Lung (tissue), 11 donors: ENCODE measurements at regions not wholly inside any gene's neighbourhood (a gene's known extent, or its start where the extent isn't known, plus 50 kb on each side); places are given as distances from the start of the nearest gene placed in this dataset.

Experiments
- ATAC-seq: fragments of 200-7000 bp; cut with Tn5 transposase; one replicate; pipeline ENCODE4 v1.9.1; 2020; ENCODE audit warnings: moderate number of reproducible peaks; ENCODE audit not compliant: insufficient read depth, low FRiP score
- DNase-seq, 3 donors: peaks; one replicate each; pipeline ENCODE4 v3.0.0-alpha.2; 2013 to 2017
- H3K27ac ChIP-seq, 2 donors: one replicate each; pipeline ENCODE4 v1.5.1; 2013; ENCODE audit warnings: mild to moderate bottlenecking in 2 of 2, moderate library complexity in 2 of 2, control low read depth in 1 of 2, inconsistent platforms in 1 of 2, low read depth in 1 of 2, low read length in 1 of 2
- H3K27me3 ChIP-seq, 3 donors: one replicate each; pipeline ENCODE4 v1.5.1; 2013; ENCODE audit warnings: low read length in 2 of 3; ENCODE audit not compliant: control insufficient read depth in 3 of 3, insufficient read depth in 3 of 3
- H3K36me3 ChIP-seq, 4 donors: one replicate each; pipeline ENCODE4 v1.5.1; 2013; ENCODE audit warnings: low read length in 4 of 4, mild to moderate bottlenecking in 1 of 4, moderate library complexity in 1 of 4; ENCODE audit not compliant: control insufficient read depth in 4 of 4, insufficient read depth in 4 of 4
- H3K4me1 ChIP-seq, 5 donors: one replicate each; pipeline ENCODE4 v1.5.1; 2013; ENCODE audit warnings: low read length in 5 of 5, mild to moderate bottlenecking in 2 of 5, moderate library complexity in 1 of 5; ENCODE audit not compliant: control insufficient read depth in 5 of 5, insufficient read depth in 5 of 5
- H3K4me3 ChIP-seq: one replicate; pipeline ENCODE4 v1.5.1; 2013; ENCODE audit warnings: mild to moderate bottlenecking, control low read depth, moderate library complexity
- H3K9ac ChIP-seq, 2 donors: one replicate each; pipeline ENCODE4 v1.5.1; 2013; ENCODE audit warnings: low read length in 2 of 2, control low read depth in 1 of 2; ENCODE audit not compliant: insufficient read depth in 1 of 2
- H3K9me3 ChIP-seq, 4 donors: one replicate each; pipeline ENCODE4 v1.5.1; 2013; ENCODE audit warnings: low read length in 3 of 4, mild to moderate bottlenecking in 1 of 4, moderate library complexity in 1 of 4; ENCODE audit not compliant: control insufficient read depth in 4 of 4, insufficient read depth in 3 of 4
- WGBS, 2 donors: extraction: QIAGEN DNeasy Blood & Tissue Kit; methylation state at CpG; one replicate each; pipeline ENCODE4 v1.1.7; 2013; 5-methylcytosine and 5-hydroxymethylcytosine counted together
- TF ChIP-seq, protein P1 (sequence below): IDR thresholded peaks from 2 replicates; pipeline ENCODE4 v1.5.1; 2012; ENCODE audit warnings: mild to moderate bottlenecking; ENCODE audit errors: control extremely low read depth, extremely low read depth
- donor health status: control.
- donor health status: control.
- donor health status: Bipolar disorder and iron deficiency.
- donor health status: healthy.
- donor health status: DM: yes; HTN: yes; CAD: no.

DNA sequence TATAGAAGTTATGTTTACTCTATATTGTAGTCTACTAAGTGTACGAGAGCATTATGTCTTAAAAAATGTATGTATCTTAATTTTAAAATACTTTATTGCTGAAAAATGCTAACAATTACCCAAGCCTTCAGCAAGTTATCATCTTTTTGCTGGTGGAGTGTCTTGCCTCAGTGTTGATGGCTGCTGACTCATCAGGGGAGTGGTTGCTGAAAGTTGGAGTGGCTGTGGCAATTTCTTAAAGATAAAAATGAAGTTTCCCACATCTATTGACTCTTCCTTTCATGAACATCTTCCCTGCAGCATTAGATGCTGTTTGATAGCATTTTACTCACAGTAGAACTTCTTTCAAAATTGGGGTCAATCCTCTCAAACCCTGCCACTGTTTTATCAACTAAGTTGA lies 95.8 kb downstream of the CDC7 start:
- no peak overlapping the region for H3K4me3 ChIP-seq
- no peak for DNase-seq
- no peak overlapping the region for H3K9ac ChIP-seq
- H3K9me3 ChIP-seq = no peaks in the 10 kb centered on the region
- WGBS, 2 donors = 95 to 100% methylated on average over 1 of the region's 1 CpG
- no peak overlapping the region for H3K27ac ChIP-seq
- no peak for ATAC-seq
- H3K27me3 ChIP-seq = no peaks in the 10 kb centered on the region
- H3K4me1 ChIP-seq = peaks cover 0 to 12% (median 0%) of the 10 kb centered on the region in 5 donors
- no peaks in the 10 kb centered on the region for H3K36me3 ChIP-seq
- TF ChIP-seq, protein P1, sequence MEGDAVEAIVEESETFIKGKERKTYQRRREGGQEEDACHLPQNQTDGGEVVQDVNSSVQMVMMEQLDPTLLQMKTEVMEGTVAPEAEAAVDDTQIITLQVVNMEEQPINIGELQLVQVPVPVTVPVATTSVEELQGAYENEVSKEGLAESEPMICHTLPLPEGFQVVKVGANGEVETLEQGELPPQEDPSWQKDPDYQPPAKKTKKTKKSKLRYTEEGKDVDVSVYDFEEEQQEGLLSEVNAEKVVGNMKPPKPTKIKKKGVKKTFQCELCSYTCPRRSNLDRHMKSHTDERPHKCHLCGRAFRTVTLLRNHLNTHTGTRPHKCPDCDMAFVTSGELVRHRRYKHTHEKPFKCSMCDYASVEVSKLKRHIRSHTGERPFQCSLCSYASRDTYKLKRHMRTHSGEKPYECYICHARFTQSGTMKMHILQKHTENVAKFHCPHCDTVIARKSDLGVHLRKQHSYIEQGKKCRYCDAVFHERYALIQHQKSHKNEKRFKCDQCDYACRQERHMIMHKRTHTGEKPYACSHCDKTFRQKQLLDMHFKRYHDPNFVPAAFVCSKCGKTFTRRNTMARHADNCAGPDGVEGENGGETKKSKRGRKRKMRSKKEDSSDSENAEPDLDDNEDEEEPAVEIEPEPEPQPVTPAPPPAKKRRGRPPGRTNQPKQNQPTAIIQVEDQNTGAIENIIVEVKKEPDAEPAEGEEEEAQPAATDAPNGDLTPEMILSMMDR = no peak

GRCh38 chr1:91597215-91597614 lies 96.6 kb downstream of the CDC7 start:
- ATAC-seq (no peak), DNase-seq (no peak)
- no peaks in the 10 kb centered on the region for H3K9me3 ChIP-seq
- TF ChIP-seq, protein P1 = no peak
- H3K4me3 ChIP-seq = no peak overlapping the region
- no peaks in the 10 kb centered on the region for H3K27me3 ChIP-seq
- peaks cover 0 to 16% (median 3%) of the 10 kb centered on the region in 5 donors for H3K4me1 ChIP-seq
- H3K27ac ChIP-seq = no peak overlapping the region
- H3K9ac ChIP-seq = no peak overlapping the region
- WGBS, 2 donors = 97 to 99% methylated on average over 2 of the region's 2 CpGs
- H3K36me3 ChIP-seq = no peaks in the 10 kb centered on the region

GRCh38 chr1:91600431-91601337 lies 100.0 kb downstream of the CDC7 start:
- no peaks in the 10 kb centered on the region for H3K36me3 ChIP-seq
- no peak overlapping the region for H3K4me3 ChIP-seq
- no peak overlapping the region for H3K9ac ChIP-seq
- no peaks in the 10 kb centered on the region for H3K27me3 ChIP-seq
- WGBS, 2 donors = 69 to 74% methylated on average over 11 of the region's 11 CpGs
- DNase-seq (no peak), ATAC-seq (no peak)
- H3K27ac ChIP-seq = peak overlapping the region in 1 of 2 donors; percentile 72
- TF ChIP-seq, protein P1 = no peak
- H3K9me3 ChIP-seq = no peaks in the 10 kb centered on the region
- peaks cover 0 to 11% (median 3%) of the 10 kb centered on the region in 5 donors for H3K4me1 ChIP-seq
